ENCODE measurements at regions not wholly inside any gene's neighbourhood (a gene's known extent, or its start where the extent isn't known, plus 50 kb on each side); places are given as distances from the start of the nearest gene placed in this dataset.
"Not testable (repeated sequence)": the region's sequence is repeated elsewhere in the genome, so short reads cannot be mapped to it uniquely, and the experiment has no call there.

GRCh38 chr2:5562865-5563264, 129.3 kb upstream of the SOX11 start:
- no peak for DNase-seq

GRCh38 chr2:5563411-5563810, 128.8 kb upstream of the SOX11 start:
- no peak for DNase-seq

- no peak for DNase-seq
Measured at GRCh38 chr2:5569256-5569655, 122.9 kb upstream of the SOX11 start.

GRCh38 chr2:5576015-5576414, 116.2 kb upstream of the SOX11 start:
- DNase-seq: no peak

- no peak for DNase-seq
Measured at GRCh38 chr2:5587766-5588165, 104.4 kb upstream of the SOX11 start.

- DNase-seq: no peak
Measured at GRCh38 chr2:5588601-5589000, 103.6 kb upstream of the SOX11 start.

GRCh38 chr2:5589183-5589582, 103.0 kb upstream of the SOX11 start:
- DNase-seq: no peak

- no peak for DNase-seq
Measured at GRCh38 chr2:5590886-5591285, 101.3 kb upstream of the SOX11 start.

GRCh38 chr2:5592916-5593315, 99.3 kb upstream of the SOX11 start:
- no peak for DNase-seq

- DNase-seq: no peak
Measured at GRCh38 chr2:5594249-5594695, 97.9 kb upstream of the SOX11 start.

- no peak for DNase-seq
Measured at GRCh38 chr2:5596868-5597267, 95.3 kb upstream of the SOX11 start.

GRCh38 chr2:5598156-5598555, 94.0 kb upstream of the SOX11 start:
- no peak for DNase-seq

GRCh38 chr2:5609201-5609600, 83.0 kb upstream of the SOX11 start:
- DNase-seq: no peak

- no peak for DNase-seq
Measured at GRCh38 chr2:5612666-5613065, 79.5 kb upstream of the SOX11 start.

- DNase-seq: no peak
Measured at GRCh38 chr2:5616019-5616418, 76.2 kb upstream of the SOX11 start.

- no peak for DNase-seq
Measured at GRCh38 chr2:5617358-5617757, 74.8 kb upstream of the SOX11 start.

GRCh38 chr2:5617796-5618195, 74.4 kb upstream of the SOX11 start:
- no peak for DNase-seq

GRCh38 chr2:5618271-5618670, 73.9 kb upstream of the SOX11 start:
- no peak for DNase-seq

- DNase-seq: not testable (repeated sequence)
Measured at GRCh38 chr2:5625556-5626065, 66.6 kb upstream of the SOX11 start.

GRCh38 chr2:5628484-5628883, 63.7 kb upstream of the SOX11 start:
- DNase-seq: not testable (repeated sequence)

- DNase-seq: not testable (repeated sequence)
Measured at GRCh38 chr2:5629510-5629909, 62.7 kb upstream of the SOX11 start.

- DNase-seq: not testable (repeated sequence)
Measured at GRCh38 chr2:5637051-5637450, 55.1 kb upstream of the SOX11 start.
